ENCODE measurements at regions not wholly inside any gene's neighbourhood (a gene's known extent, or its start where the extent isn't known, plus 50 kb on each side); places are given as distances from the start of the nearest gene placed in this dataset.

DNA sequence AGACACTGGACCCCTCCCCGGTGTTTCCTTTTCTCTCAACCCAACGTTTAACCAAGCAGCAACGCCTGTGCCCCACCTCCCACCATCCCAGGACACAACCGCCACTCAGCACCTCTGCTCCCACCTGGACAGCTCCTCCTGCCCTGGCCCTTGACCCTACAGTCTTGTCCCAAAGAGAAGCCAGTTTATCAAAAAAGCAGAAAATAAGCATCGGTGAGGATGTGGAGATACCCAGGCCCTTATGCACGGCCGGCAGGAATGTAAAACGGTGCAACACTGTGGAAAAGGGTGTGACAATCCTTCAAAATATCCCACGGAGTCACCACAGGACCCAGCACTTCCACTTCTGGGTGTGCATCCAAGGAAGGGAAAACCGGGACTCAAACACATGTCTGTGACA lies 176.2 kb upstream of the RNF32 start:
- ATAC-seq (ENCODE audit: low read depth in 2 of 2) (no peak), DNase-seq (no peak)
- Mint-ChIP-seq H3K27me3 (no peaks in the 10 kb centered on the region), H3K27ac (no peak overlapping the region), H3K4me3 (no peak overlapping the region), H3K9me3 (peaks cover 0 to 3% (median 0%) of the 10 kb centered on the region in 7 donors), H3K4me1 (no peaks in the 10 kb centered on the region), H3K36me3 (no peaks in the 10 kb centered on the region)
- H3K27ac ChIP-seq (ENCODE audit: insufficient read depth, low read length, poor library complexity, severe bottlenecking): no peak overlapping the region
- H3K4me1 ChIP-seq (ENCODE audit: control insufficient read depth, insufficient read depth, low read length, poor library complexity, severe bottlenecking): no peaks in the 10 kb centered on the region
- H3K36me3 ChIP-seq (ENCODE audit: control insufficient read depth, insufficient read depth, low read length): no peaks in the 10 kb centered on the region
- H3K4me3 ChIP-seq (ENCODE audit: low read depth, low read length): no peak overlapping the region
- no peaks in the 10 kb centered on the region for H3K9me3 ChIP-seq (ENCODE audit: control insufficient read depth in 2 of 2, low read length in 2 of 2)
- H3K27me3 ChIP-seq (ENCODE audit: control insufficient read depth, insufficient read depth, low read length): no peaks in the 10 kb centered on the region

DNA sequence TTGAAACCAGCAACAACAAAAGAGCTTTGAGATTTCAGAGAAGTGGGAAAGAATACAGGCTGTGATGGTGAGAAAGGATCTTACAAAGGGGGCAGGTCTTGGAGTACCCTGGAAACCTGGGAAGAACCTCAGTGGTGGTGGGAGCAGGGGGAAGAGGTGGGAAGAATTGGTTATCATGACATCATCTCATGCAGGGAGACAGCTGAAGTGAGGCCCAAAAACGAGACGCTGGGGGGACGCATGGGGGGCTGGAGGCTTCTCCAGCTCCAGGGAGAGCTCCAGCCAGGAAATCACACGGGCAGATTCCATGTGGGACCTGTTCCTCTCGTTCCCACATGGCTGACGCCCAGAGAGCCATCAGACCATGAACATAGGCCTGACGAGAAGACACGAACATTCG lies 177.3 kb upstream of the RNF32 start:
- Mint-ChIP-seq H3K4me3 (no peak overlapping the region), H3K4me1 (no peaks in the 10 kb centered on the region), H3K27me3 (no peaks in the 10 kb centered on the region), H3K27ac (no peak overlapping the region), H3K9me3 (peaks cover 0 to 3% (median 0%) of the 10 kb centered on the region in 7 donors), H3K36me3 (peaks cover 4% of the 10 kb centered on the region)
- no peak overlapping the region for H3K4me3 ChIP-seq (ENCODE audit: low read depth, low read length)
- DNase-seq (no peak), ATAC-seq (ENCODE audit: low read depth in 2 of 2) (no peak)
- no peaks in the 10 kb centered on the region for H3K36me3 ChIP-seq (ENCODE audit: control insufficient read depth, insufficient read depth, low read length)
- no peaks in the 10 kb centered on the region for H3K9me3 ChIP-seq (ENCODE audit: control insufficient read depth in 2 of 2, low read length in 2 of 2)
- no peak overlapping the region for H3K27ac ChIP-seq (ENCODE audit: insufficient read depth, low read length, poor library complexity, severe bottlenecking)
- no peaks in the 10 kb centered on the region for H3K4me1 ChIP-seq (ENCODE audit: control insufficient read depth, insufficient read depth, low read length, poor library complexity, severe bottlenecking)
- H3K27me3 ChIP-seq (ENCODE audit: control insufficient read depth, insufficient read depth, low read length): no peaks in the 10 kb centered on the region

- H3K36me3 ChIP-seq (ENCODE audit: control insufficient read depth, insufficient read depth, low read length): no peaks in the 10 kb centered on the region
- H3K4me3 ChIP-seq (ENCODE audit: low read depth, low read length): no peak overlapping the region
- Mint-ChIP-seq H3K4me3 (no peak overlapping the region), H3K9me3 (peaks cover 0 to 3% (median 0%) of the 10 kb centered on the region in 7 donors), H3K27ac (no peak overlapping the region), H3K27me3 (no peaks in the 10 kb centered on the region), H3K36me3 (peaks cover 4% of the 10 kb centered on the region), H3K4me1 (no peaks in the 10 kb centered on the region)
- ATAC-seq (ENCODE audit: low read depth in 2 of 2): no peak
- H3K27me3 ChIP-seq (ENCODE audit: control insufficient read depth, insufficient read depth, low read length): no peaks in the 10 kb centered on the region
- H3K4me1 ChIP-seq (ENCODE audit: control insufficient read depth, insufficient read depth, low read length, poor library complexity, severe bottlenecking): no peaks in the 10 kb centered on the region
- H3K9me3 ChIP-seq (ENCODE audit: control insufficient read depth in 2 of 2, low read length in 2 of 2): no peaks in the 10 kb centered on the region
- no peak overlapping the region for H3K27ac ChIP-seq (ENCODE audit: insufficient read depth, low read length, poor library complexity, severe bottlenecking)
- no peak for DNase-seq
These were observed 178.5 kb upstream of the RNF32 start for GRCh38 chr7:156461881-156462665.

GRCh38 chr7:156460858-156461627 lies 179.5 kb upstream of the RNF32 start:
- H3K27me3 ChIP-seq (ENCODE audit: control insufficient read depth, insufficient read depth, low read length): no peaks in the 10 kb centered on the region
- no peak for DNase-seq
- ATAC-seq (ENCODE audit: low read depth in 2 of 2): no peak
- H3K27ac ChIP-seq (ENCODE audit: insufficient read depth, low read length, poor library complexity, severe bottlenecking): no peak overlapping the region
- Mint-ChIP-seq H3K9me3 (peaks cover 0 to 3% (median 0%) of the 10 kb centered on the region in 7 donors), H3K4me1 (no peaks in the 10 kb centered on the region), H3K27me3 (no peaks in the 10 kb centered on the region), H3K36me3 (peaks cover 4% of the 10 kb centered on the region), H3K27ac (no peak overlapping the region), H3K4me3 (no peak overlapping the region)
- no peak overlapping the region for H3K4me3 ChIP-seq (ENCODE audit: low read depth, low read length)
- no peaks in the 10 kb centered on the region for H3K4me1 ChIP-seq (ENCODE audit: control insufficient read depth, insufficient read depth, low read length, poor library complexity, severe bottlenecking)
- H3K9me3 ChIP-seq (ENCODE audit: control insufficient read depth in 2 of 2, low read length in 2 of 2): no peaks in the 10 kb centered on the region
- H3K36me3 ChIP-seq (ENCODE audit: control insufficient read depth, insufficient read depth, low read length): no peaks in the 10 kb centered on the region

DNA sequence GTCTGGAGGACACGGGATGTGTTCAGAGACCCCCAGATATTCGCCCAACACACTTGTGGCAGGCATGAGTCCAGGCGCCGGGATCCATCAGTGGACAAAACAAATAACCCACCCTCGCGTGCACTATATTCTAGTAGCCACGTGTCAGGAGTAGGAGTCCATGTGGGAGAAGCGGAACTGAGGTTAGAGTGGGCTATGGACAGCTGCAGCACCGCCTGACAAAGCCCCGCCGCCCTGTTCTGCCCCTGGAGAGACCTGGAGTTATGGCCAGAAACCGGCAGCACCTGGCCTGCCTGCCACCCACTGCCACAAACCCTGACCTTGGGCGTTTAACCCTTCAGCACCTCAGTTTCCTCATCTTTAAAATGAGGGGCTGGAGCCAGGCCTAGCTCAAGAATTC lies 181.0 kb upstream of the RNF32 start:
- Mint-ChIP-seq H3K27me3 (no peaks in the 10 kb centered on the region), H3K4me1 (no peaks in the 10 kb centered on the region)
- ATAC-seq (ENCODE audit: low read depth in 2 of 2): no peak

DNA sequence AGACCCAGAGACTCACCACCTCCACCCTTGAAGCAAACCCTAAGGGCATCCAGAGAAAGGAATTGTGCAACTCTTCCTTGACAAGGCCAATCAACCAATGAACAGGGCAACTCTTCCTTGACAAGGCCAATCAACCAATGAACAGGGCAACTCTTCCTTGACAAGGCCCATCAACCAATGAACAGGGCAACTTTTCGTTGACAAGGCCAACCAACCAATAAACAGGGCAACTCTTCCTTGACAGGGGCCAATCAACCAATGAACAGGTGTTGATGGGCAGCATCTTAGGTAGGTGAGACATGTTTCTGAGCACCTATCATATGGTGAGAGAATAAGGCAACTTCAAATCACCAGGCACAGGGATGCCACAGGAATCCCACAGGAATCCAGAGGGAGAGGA lies 181.5 kb upstream of the RNF32 start:
- no peak for DNase-seq
- Mint-ChIP-seq H3K36me3 (peaks cover 4% of the 10 kb centered on the region), H3K9me3 (peaks cover 0 to 3% (median 0%) of the 10 kb centered on the region in 7 donors), H3K4me3 (no peak overlapping the region), H3K27ac (no peak overlapping the region), H3K4me1 (no peaks in the 10 kb centered on the region), H3K27me3 (no peaks in the 10 kb centered on the region)
- Histone ChIP-seq H3K36me3 (ENCODE audit: control insufficient read depth, insufficient read depth, low read length) (no peaks in the 10 kb centered on the region), H3K4me1 (ENCODE audit: control insufficient read depth, insufficient read depth, low read length, poor library complexity, severe bottlenecking) (no peaks in the 10 kb centered on the region), H3K9me3 (ENCODE audit: control insufficient read depth in 2 of 2, low read length in 2 of 2) (no peaks in the 10 kb centered on the region), H3K4me3 (ENCODE audit: low read depth, low read length) (no peak overlapping the region), H3K27ac (ENCODE audit: insufficient read depth, low read length, poor library complexity, severe bottlenecking) (no peak overlapping the region), H3K27me3 (ENCODE audit: control insufficient read depth, insufficient read depth, low read length) (no peaks in the 10 kb centered on the region)
- no peak for ATAC-seq (ENCODE audit: low read depth in 2 of 2)

More for the DNA sequence above, 181.0 kb upstream of the RNF32 start:
- DNase-seq: no peak
- Histone ChIP-seq H3K27ac (ENCODE audit: insufficient read depth, low read length, poor library complexity, severe bottlenecking) (no peak overlapping the region), H3K4me1 (ENCODE audit: control insufficient read depth, insufficient read depth, low read length, poor library complexity, severe bottlenecking) (no peaks in the 10 kb centered on the region), H3K9me3 (ENCODE audit: control insufficient read depth in 2 of 2, low read length in 2 of 2) (no peaks in the 10 kb centered on the region), H3K4me3 (ENCODE audit: low read depth, low read length) (no peak overlapping the region), H3K27me3 (ENCODE audit: control insufficient read depth, insufficient read depth, low read length) (no peaks in the 10 kb centered on the region), H3K36me3 (ENCODE audit: control insufficient read depth, insufficient read depth, low read length) (no peaks in the 10 kb centered on the region)
- Mint-ChIP-seq H3K36me3 (peaks cover 4% of the 10 kb centered on the region), H3K9me3 (peaks cover 0 to 3% (median 0%) of the 10 kb centered on the region in 7 donors), H3K27ac (no peak overlapping the region), H3K4me3 (no peak overlapping the region)

- Histone ChIP-seq H3K4me3 (ENCODE audit: low read depth, low read length) (no peak overlapping the region), H3K9me3 (ENCODE audit: control insufficient read depth in 2 of 2, low read length in 2 of 2) (no peaks in the 10 kb centered on the region), H3K27ac (ENCODE audit: insufficient read depth, low read length, poor library complexity, severe bottlenecking) (no peak overlapping the region), H3K36me3 (ENCODE audit: control insufficient read depth, insufficient read depth, low read length) (no peaks in the 10 kb centered on the region), H3K27me3 (ENCODE audit: control insufficient read depth, insufficient read depth, low read length) (no peaks in the 10 kb centered on the region), H3K4me1 (ENCODE audit: control insufficient read depth, insufficient read depth, low read length, poor library complexity, severe bottlenecking) (no peaks in the 10 kb centered on the region)
- Mint-ChIP-seq H3K36me3 (peaks cover 4% of the 10 kb centered on the region), H3K4me3 (no peak overlapping the region), H3K27me3 (no peaks in the 10 kb centered on the region), H3K9me3 (peaks cover 0 to 2% (median 0%) of the 10 kb centered on the region in 7 donors), H3K4me1 (no peaks in the 10 kb centered on the region), H3K27ac (no peak overlapping the region)
- ATAC-seq (ENCODE audit: low read depth in 2 of 2) (no peak), DNase-seq (no peak)
These were observed 182.6 kb upstream of the RNF32 start for GRCh38 chr7:156458011-156458410.
